Right forelimb (tissue), 1 donor: ENCODE measurements at regions not wholly inside any gene's neighbourhood (a gene's known extent, or its start where the extent isn't known, plus 50 kb on each side); places are given as distances from the start of the nearest gene placed in this dataset.

ENCODE experiments used
- DNase-seq: peaks from one replicate; pipeline ENCODE4 v3.0.0-alpha.2; 2018

GRCh38 chr1:234535763-234536515, 57.0 kb upstream of the TARBP1 start:
- DNase-seq, result no peak

GRCh38 chr1:234535218-234535617, 56.2 kb upstream of the TARBP1 start:
- no peak for DNase-seq

GRCh38 chr1:234533975-234534876, 55.2 kb upstream of the TARBP1 start:
- peak; percentile 94 for DNase-seq

- peak; percentile 83 for DNase-seq
These were observed 54.3 kb upstream of the TARBP1 start for GRCh38 chr1:234533034-234533891.

GRCh38 chr1:234532503-234532922, 53.5 kb upstream of the TARBP1 start:
- no peak for DNase-seq

GRCh38 chr1:234531151-234531635, 52.2 kb upstream of the TARBP1 start:
- no peak for DNase-seq

GRCh38 chr1:234530672-234531071, 51.7 kb upstream of the TARBP1 start:
- no peak for DNase-seq

- no peak for DNase-seq
These were observed 50.9 kb upstream of the TARBP1 start for GRCh38 chr1:234529950-234530237.

- no peak for DNase-seq
These were observed 50.3 kb upstream of the TARBP1 start for GRCh38 chr1:234529095-234529949.
